Motor neuron (in vitro differentiated cells): ENCODE measurements at regions not wholly inside any gene's neighbourhood (a gene's known extent, or its start where the extent isn't known, plus 50 kb on each side); places are given as distances from the start of the nearest gene placed in this dataset.

Experiments
- ATAC-seq, 8 experiments: fragments of 200-7000 bp; cut with Tn5 transposase; replicated peaks in 6 of 8; 2 replicates each; pipeline ENCODE4 v1.8.0; 2021; ENCODE audit warnings: mild to moderate bottlenecking in 8 of 8, moderate library complexity in 8 of 8
- H3K27ac ChIP-seq, 2 donors: fragments of 250-450 bp; sonication (Bioruptor Pico); 2 replicates each; pipeline ENCODE4 v1.9.0; 2021; ENCODE audit warnings: antibody characterized with exemption in 2 of 2, mild to moderate bottlenecking in 2 of 2, moderate library complexity in 1 of 2
- H3K4me1 ChIP-seq, 2 donors: fragments of 250-450 bp; sonication (Bioruptor Pico); replicated peaks in 1 of 2; 2 replicates each; pipeline ENCODE4 v1.6.1; 2021; ENCODE audit warnings: antibody characterized with exemption in 2 of 2, mild to moderate bottlenecking in 2 of 2, moderate library complexity in 1 of 2
- H3K4me3 ChIP-seq, 5 donors: fragments of 250-450 bp; sonication (Bioruptor Pico); 2 replicates each; pipeline ENCODE4 v1.9.0; 2021; ENCODE audit warnings: antibody characterized with exemption in 5 of 5, mild to moderate bottlenecking in 5 of 5, moderate library complexity in 4 of 5
- WGBS, 10 experiments: fragments of 450-650 bp; shearing (Covaris generic); methylation state at CpG; one replicate each; pipeline ENCODE4 v1.0.0; 2022; 5-methylcytosine and 5-hydroxymethylcytosine counted together
- in situ Hi-C, 9 experiments: fragments of 400-800 bp; cut with MboI; loops; one replicate each; pipeline ENCODE4 v1.15.0; 2021; ENCODE audit warnings: low sequenced_read_pairs in 9 of 9, low pct_unique_long_range_greater_than_20kb in 2 of 9; ENCODE audit not compliant: unreplicated experiment in 9 of 9

DNA sequence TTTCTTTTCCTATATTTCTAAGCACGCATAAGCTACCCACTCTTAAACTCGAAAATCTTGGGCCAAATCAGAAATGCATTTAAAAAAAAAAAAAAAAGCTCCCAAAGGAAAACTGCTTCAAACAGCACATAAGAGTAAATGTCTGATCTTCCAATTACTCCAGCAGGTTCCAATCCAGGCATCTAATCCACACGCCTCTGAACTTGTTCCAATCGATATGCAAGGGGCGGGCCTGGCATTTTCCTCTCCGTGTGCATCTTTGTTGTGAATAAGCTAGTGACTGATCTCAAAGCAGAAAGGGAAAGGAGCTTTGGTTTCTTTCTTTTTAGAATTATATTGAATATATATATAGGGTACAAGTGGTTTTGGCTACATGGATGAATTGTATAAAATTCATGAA is 365.5 kb downstream of the PRDM2 start:
- no peak for ATAC-seq

DNA sequence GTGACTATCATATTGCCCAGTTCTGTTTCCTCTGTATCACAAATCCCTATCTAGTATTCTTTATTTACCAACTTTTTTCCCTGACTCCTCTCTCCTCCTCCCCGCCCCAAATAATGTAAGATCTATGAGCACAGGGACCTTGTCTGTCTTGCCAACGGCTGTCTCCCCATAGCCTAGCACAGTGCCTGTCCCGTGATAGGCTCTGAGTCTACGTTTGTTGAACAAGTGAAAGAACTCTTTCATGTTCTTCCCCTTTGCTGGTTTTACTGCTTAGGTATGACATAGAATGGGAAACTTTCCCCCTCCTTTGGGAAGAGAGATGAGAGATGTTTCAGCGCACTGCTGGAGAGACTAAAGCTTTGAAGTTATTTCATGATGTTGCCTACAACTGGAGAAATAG is 367.0 kb downstream of the PRDM2 start:
- in situ Hi-C loops, result no loop called here
- WGBS, 10 experiments, result 30 to 93% (median 69%) methylated on average over 1 to 5 of the region's 5 CpGs
- no peak for ATAC-seq

More for the DNA sequence above, 365.5 kb downstream of the PRDM2 start:
- Histone ChIP-seq H3K4me3 (no peak overlapping the region), H3K4me1 (peaks cover 3 to 31% of the 10 kb centered on the region in 2 donors), H3K27ac (no peak overlapping the region)
- in situ Hi-C loops, result no loop called here
- WGBS, 10 experiments, result 48 to 93% (median 75%) methylated on average over 1 to 6 of the region's 6 CpGs; no CpG with 5 or more reads in 1 of the 10 experiments

GRCh38 chr1:14067711-14068110 is 367.7 kb downstream of the PRDM2 start:
- Histone ChIP-seq H3K27ac (no peak overlapping the region), H3K4me3 (no peak overlapping the region), H3K4me1 (peaks cover 0 to 21% of the 10 kb centered on the region in 2 donors)
- WGBS, 10 experiments, result 0 to 80% (median 51%) methylated on average over 1 to 4 of the region's 4 CpGs; no CpG with 5 or more reads in 1 of the 10 experiments
- no peak for ATAC-seq
- in situ Hi-C loops, result no loop called here

More for the DNA sequence above, 367.0 kb downstream of the PRDM2 start:
- Histone ChIP-seq H3K4me3 (no peak overlapping the region), H3K4me1 (peaks cover 2 to 25% of the 10 kb centered on the region in 2 donors), H3K27ac (no peak overlapping the region)

- H3K27ac ChIP-seq, result no peak overlapping the region
- H3K4me3 ChIP-seq, result no peak overlapping the region
- no peak for ATAC-seq
- in situ Hi-C loops, result no loop called here
- H3K4me1 ChIP-seq, result peaks cover 0 to 7% of the 10 kb centered on the region in 2 donors
- WGBS, 10 experiments, result 83 to 100% (median 100%) methylated on average over 1 to 3 of the region's 3 CpGs; no CpG with 5 or more reads in 6 of the 10 experiments
Measured at GRCh38 chr1:14071581-14071980, 371.6 kb downstream of the PRDM2 start.

DNA sequence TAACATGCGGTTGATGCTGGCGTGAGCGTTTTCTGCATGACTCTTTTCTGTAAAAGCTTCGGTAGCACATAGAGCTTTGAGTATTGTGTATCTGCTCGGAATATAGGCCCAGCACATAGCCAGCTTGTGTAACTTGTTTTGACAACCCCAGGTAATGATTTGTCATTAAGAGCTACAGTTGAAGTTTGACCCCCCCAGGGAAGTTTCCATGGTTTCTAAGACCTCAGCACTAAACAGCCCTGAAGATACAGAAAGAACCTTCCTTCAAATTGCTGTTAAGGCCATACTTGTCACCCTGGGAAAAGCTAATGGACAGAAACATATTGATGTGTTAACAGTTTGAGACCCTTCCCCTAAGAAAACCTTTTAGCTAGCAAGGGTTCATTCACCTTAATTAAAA is 380.7 kb downstream of the PRDM2 start:
- Histone ChIP-seq H3K27ac (no peak overlapping the region), H3K4me3 (no peak overlapping the region), H3K4me1 (peaks cover 0 to 15% of the 10 kb centered on the region in 2 donors)
- no peak for ATAC-seq
- in situ Hi-C loops, result loop anchor here in 1 of 9 experiments (25.0 kb wide), 1 partner anchor 93 kb away; no protein-coding TSS in a partner anchor
- WGBS, 10 experiments, result 69 to 95% (median 94%) methylated on average over 2 to 5 of the region's 5 CpGs; no CpG with 5 or more reads in 3 of the 10 experiments

DNA sequence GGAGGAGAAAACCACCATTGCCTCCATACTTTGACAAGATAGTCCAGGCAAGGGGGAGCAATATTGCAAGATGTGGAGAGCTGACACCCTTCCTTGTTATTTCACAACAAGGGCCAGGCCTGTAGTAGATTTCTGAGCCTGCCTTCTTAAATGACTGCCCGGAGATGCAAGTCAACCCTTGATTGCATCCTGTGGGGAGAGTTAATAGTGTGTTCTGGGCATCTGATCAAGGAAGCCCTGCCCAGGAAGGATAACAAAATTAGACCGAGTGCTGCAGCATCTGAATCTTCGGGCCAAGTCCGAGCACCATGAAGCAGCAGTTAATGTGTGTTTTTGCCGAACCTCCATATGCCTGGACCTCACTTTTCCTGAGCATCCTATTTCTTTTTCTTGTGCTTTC is 382.3 kb downstream of the PRDM2 start:
- peaks cover 0 to 15% of the 10 kb centered on the region in 2 donors for H3K4me1 ChIP-seq
- H3K27ac ChIP-seq, result no peak overlapping the region
- WGBS, 10 experiments, result 0 to 100% (median 81%) methylated on average over 1 to 5 of the region's 5 CpGs; no CpG with 5 or more reads in 2 of the 10 experiments
- ATAC-seq, result no peak
- H3K4me3 ChIP-seq, result no peak overlapping the region
- in situ Hi-C loops, result loop anchor here in 1 of 9 experiments (25.0 kb wide), 1 partner anchor 95 kb away; no protein-coding TSS in a partner anchor

DNA sequence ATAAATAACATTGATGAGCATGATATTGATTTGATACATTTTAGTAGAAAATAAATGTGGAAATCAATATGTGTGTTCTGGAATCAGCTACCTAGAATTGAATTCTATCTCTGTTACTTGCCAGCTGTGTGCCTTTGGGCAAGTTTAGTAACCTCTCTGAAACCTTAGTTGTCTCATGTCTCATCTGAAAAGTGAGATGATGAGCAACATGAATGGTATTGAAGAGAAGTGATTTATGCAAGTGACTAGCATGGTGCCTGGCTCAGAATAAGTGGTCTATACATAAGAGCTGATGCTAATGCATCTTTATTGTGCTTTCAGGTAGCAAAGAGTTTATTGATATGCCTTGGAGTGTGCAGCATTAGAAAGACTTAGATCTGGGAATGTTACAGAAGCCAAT is 383.3 kb downstream of the PRDM2 start:
- in situ Hi-C loops, result loop anchor here in 1 of 9 experiments (25.0 kb wide), 1 partner anchor 96 kb away; no protein-coding TSS in a partner anchor
- no peak for ATAC-seq
- Histone ChIP-seq H3K4me3 (no peak overlapping the region), H3K4me1 (peaks cover 0 to 15% of the 10 kb centered on the region in 2 donors), H3K27ac (no peak overlapping the region)

GRCh38 chr1:14083706-14084105 is 383.7 kb downstream of the PRDM2 start:
- in situ Hi-C loops, result loop anchor here in 1 of 9 experiments (25.0 kb wide), 1 partner anchor 96 kb away; no protein-coding TSS in a partner anchor
- peak in 1 of 8 experiments; percentile 40 for ATAC-seq
- no peak overlapping the region for H3K27ac ChIP-seq

GRCh38 chr1:14090062-14090461 is 390.1 kb downstream of the PRDM2 start:
- 13 to 100% (median 80%) methylated on average over 1 of the region's 1 CpG for WGBS, 10 experiments
- no peak for ATAC-seq
- in situ Hi-C loops, result loop anchor here in 1 of 9 experiments (25.0 kb wide), 1 partner anchor 103 kb away; no protein-coding TSS in a partner anchor

More at GRCh38 chr1:14083706-14084105, 383.7 kb downstream of the PRDM2 start:
- 0 to 88% (median 56%) methylated on average over 1 of the region's 1 CpG; no CpG with 5 or more reads in 2 of the 10 experiments for WGBS, 10 experiments
- Histone ChIP-seq H3K4me1 (peaks cover 0 to 15% of the 10 kb centered on the region in 2 donors), H3K4me3 (no peak overlapping the region)

GRCh38 chr1:14090531-14090930 is 390.5 kb downstream of the PRDM2 start:
- H3K27ac ChIP-seq, result no peak overlapping the region
- H3K4me1 ChIP-seq, result no peaks in the 10 kb centered on the region
- H3K4me3 ChIP-seq, result no peak overlapping the region
- no peak for ATAC-seq
- 0 to 96% (median 84%) methylated on average over 1 to 6 of the region's 6 CpGs for WGBS, 10 experiments
- in situ Hi-C loops, result loop anchor here in 1 of 9 experiments (25.0 kb wide), 1 partner anchor 103 kb away; no protein-coding TSS in a partner anchor

More at GRCh38 chr1:14090062-14090461, 390.1 kb downstream of the PRDM2 start:
- no peaks in the 10 kb centered on the region for H3K4me1 ChIP-seq
- no peak overlapping the region for H3K4me3 ChIP-seq
- H3K27ac ChIP-seq, result no peak overlapping the region

DNA sequence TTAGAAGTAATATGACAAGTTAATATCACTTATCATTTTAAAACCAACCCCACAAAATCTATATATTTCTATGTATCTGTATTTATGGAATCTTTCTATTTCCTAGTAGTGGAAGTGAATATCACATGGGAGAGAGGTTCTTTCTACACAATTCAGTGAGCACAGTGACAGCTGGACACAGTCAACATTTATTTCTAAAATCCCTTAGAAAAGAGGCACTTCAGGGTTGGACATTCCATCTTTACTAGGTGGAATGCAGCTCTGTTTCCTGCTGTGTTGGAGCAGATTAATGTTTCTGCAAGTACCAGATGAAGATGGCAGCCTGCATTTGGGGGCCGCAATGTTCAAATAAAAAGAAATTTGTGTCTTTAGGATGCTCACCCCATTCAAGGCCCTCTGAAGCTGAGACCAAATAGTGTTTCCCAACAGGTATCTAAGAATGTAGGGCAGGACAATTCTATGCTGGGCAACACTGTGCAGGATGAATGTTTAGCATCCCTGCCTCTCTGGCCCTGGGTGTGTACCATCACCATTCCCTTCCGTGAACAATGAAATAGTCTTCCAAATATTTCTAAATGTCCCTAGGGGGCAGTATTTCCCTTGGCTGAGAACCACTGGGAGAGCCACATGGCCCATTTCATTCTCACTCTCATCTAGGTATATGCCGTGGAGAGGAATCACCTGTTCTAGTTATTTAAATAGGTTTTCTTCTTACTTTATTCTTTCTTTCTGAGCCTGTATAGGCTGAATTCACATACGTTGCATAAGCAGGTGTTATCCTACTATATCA is 394.8 kb downstream of the PRDM2 start:
- WGBS, 10 experiments, result 59 to 100% (median 75%) methylated on average over 1 to 4 of the region's 4 CpGs; no CpG with 5 or more reads in 1 of the 10 experiments
- H3K4me3 ChIP-seq, result no peak overlapping the region
- peak in 4 of 8 experiments; percentile 18 to 51 (median 29) for ATAC-seq
- in situ Hi-C loops, result loop anchor here in 1 of 9 experiments (25.0 kb wide), 1 partner anchor 108 kb away; no protein-coding TSS in a partner anchor
- no peak overlapping the region for H3K27ac ChIP-seq
- peaks cover 8 to 15% of the 10 kb centered on the region in 2 donors for H3K4me1 ChIP-seq

DNA sequence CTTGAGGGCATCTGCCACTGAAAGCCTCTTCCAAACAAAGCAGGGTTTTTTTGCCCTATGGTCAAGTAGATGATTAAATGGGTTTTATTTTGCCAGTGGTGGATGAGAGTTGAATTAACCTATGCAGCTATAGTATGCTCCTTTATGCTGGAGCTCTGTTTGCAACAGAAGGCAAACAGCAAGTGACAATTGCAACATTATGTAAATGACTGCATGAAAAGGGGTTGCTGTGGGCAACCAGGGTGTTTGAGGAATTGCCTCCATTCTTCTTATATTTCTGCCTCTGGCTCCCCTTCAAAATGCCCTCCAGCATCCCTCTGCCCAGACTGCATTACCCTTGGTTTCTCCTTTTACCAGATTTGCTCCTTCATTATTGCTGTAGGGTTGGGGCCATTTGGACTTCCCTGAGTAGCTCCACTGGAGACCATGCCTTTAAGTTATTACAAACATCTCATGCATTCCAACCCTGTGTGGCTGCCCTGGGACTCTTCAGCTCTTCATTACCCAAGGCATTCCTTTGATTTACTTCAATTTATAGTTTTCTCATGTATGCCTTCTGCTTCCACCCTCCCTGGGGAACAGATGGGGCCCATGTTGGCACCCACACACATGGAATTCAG is 398.4 kb downstream of the PRDM2 start:
- in situ Hi-C loops, result loop anchor here in 1 of 9 experiments (25.0 kb wide), 1 partner anchor 111 kb away; no protein-coding TSS in a partner anchor
- Histone ChIP-seq H3K4me3 (no peak overlapping the region), H3K27ac (no peak overlapping the region), H3K4me1 (peaks cover 8 to 15% of the 10 kb centered on the region in 2 donors)
- peak in 7 of 8 experiments; percentile 14 to 91 (median 78) for ATAC-seq

- WGBS, 10 experiments, result 100% methylated on average over 1 of the region's 1 CpG; no CpG with 5 or more reads in 7 of the 10 experiments
- in situ Hi-C loops, result loop anchor here in 5 of 9 experiments (25.0 kb wide), 4 partner anchors 262 to 937 kb away; partner anchors contain the start of gene KAZN (in 1 of the 5)
- H3K4me3 ChIP-seq, result no peak overlapping the region
- H3K4me1 ChIP-seq, result peaks cover 8 to 15% of the 10 kb centered on the region in 2 donors
- ATAC-seq, result no peak
- no peak overlapping the region for H3K27ac ChIP-seq
Measured at GRCh38 chr1:14100444-14100843, 400.5 kb downstream of the PRDM2 start.
